Keratinocyte (primary cell): ENCODE measurements at regions not wholly inside any gene's neighbourhood (a gene's known extent, or its start where the extent isn't known, plus 50 kb on each side); places are given as distances from the start of the nearest gene placed in this dataset.
"Not testable (repeated sequence)": the region's sequence is repeated elsewhere in the genome, so short reads cannot be mapped to it uniquely, and the experiment has no call there.

ENCODE experiments used
- DNase-seq: peaks from one replicate; pipeline ENCODE4 v3.0.0-alpha.2; 2011; ENCODE audit warnings: low read depth, missing footprints, low spot score
- FAIRE-seq: peaks from 2 replicates; lab custom pipeline; 2011; peaks lifted over from hg19 to GRCh38; lab: Jason Lieb, UNC
- H2AFZ ChIP-seq: 2 replicates; pipeline ENCODE4 v1.6.0; 2012; ENCODE audit warnings: low read length, control low read depth, inconsistent platforms; ENCODE audit not compliant: control insufficient read depth
- H3K27ac ChIP-seq: 2 replicates; pipeline ENCODE4 v1.5.1; 2011; ENCODE audit warnings: low read length; ENCODE audit not compliant: control insufficient read depth, insufficient read depth
- H3K27me3 ChIP-seq: 3 replicates; pipeline ENCODE4 v1.6.0; 2011; ENCODE audit warnings: low read length; ENCODE audit not compliant: control insufficient read depth, insufficient read depth; ENCODE audit errors: extremely low read depth
- H3K36me3 ChIP-seq, 2 experiments: 2 replicates in 1 of 2; 3 replicates in 1 of 2; pipeline ENCODE4 v1.5.1; 2011; ENCODE audit warnings: low read length in 2 of 2, mild to moderate bottlenecking in 1 of 2; ENCODE audit not compliant: control insufficient read depth in 2 of 2, insufficient read depth in 2 of 2; ENCODE audit errors: extremely low read depth in 1 of 2
- H3K4me1 ChIP-seq: 3 replicates; pipeline ENCODE4 v1.5.1; 2011; ENCODE audit warnings: low read length; ENCODE audit not compliant: control insufficient read depth, insufficient read depth; ENCODE audit errors: extremely low read depth
- H3K4me2 ChIP-seq: 3 replicates; pipeline ENCODE4 v1.6.0; 2011; ENCODE audit warnings: low read depth, low read length; ENCODE audit not compliant: control insufficient read depth, insufficient read depth; ENCODE audit errors: extremely low read depth
- H3K4me3 ChIP-seq, 3 experiments: fragments of 200-600 bp in 1 of 3; sonication (generic) in 1 of 3; 2 replicates in 2 of 3; 3 replicates in 1 of 3; pipeline ENCODE4 v1.5.1; 2011 to 2016; ENCODE audit warnings: low read length in 3 of 3, mild to moderate bottlenecking in 3 of 3, control low read depth in 2 of 3, inconsistent platforms in 1 of 3, low read depth in 1 of 3, mixed read lengths in 1 of 3, mixed run types in 1 of 3, moderate library complexity in 1 of 3; ENCODE audit not compliant: control insufficient read depth in 2 of 3, insufficient read depth in 2 of 3; ENCODE audit errors: extremely low read depth in 1 of 3
- H3K79me2 ChIP-seq: 2 replicates; pipeline ENCODE4 v1.6.0; 2012; ENCODE audit warnings: low read length; ENCODE audit not compliant: control insufficient read depth, insufficient read depth
- H3K9ac ChIP-seq: 3 replicates; pipeline ENCODE4 v1.6.0; 2011; ENCODE audit warnings: low read length; ENCODE audit not compliant: control insufficient read depth, insufficient read depth; ENCODE audit errors: extremely low read depth
- H3K9me1 ChIP-seq: 3 replicates; pipeline ENCODE4 v1.6.0; 2011; ENCODE audit warnings: low read length; ENCODE audit not compliant: control insufficient read depth, insufficient read depth; ENCODE audit errors: extremely low read depth
- H3K9me3 ChIP-seq: 2 replicates; pipeline ENCODE4 v1.5.1; 2012; ENCODE audit warnings: low read depth, low read length; ENCODE audit not compliant: control insufficient read depth
- H4K20me1 ChIP-seq: 3 replicates; pipeline ENCODE4 v1.6.0; 2011; ENCODE audit warnings: low read length; ENCODE audit not compliant: control insufficient read depth, insufficient read depth; ENCODE audit errors: extremely low read depth
- EZH2 ChIP-seq: IDR thresholded peaks from one replicate; pipeline ENCODE4 v1.6.1; 2012; ENCODE audit warnings: inconsistent platforms, mild to moderate bottlenecking, low read length, moderate library complexity
- dilution Hi-C: fragments of 300-500 bp; cut with MboI; formaldehyde crosslinking; loops from one replicate; pipeline ENCODE4 v1.7.0; 2020; ENCODE audit warnings: low sequenced_read_pairs; ENCODE audit not compliant: extremely low pct_ligation_motif_present
- TF ChIP-seq, protein P1 (sequence below), 3 experiments: IDR thresholded peaks in 1 of 3; conservative IDR thresholded peaks in 1 of 3; optimal IDR thresholded peaks in 1 of 3; 2 replicates in 2 of 3; 3 replicates in 1 of 3; pipeline versions ENCODE3 to v1.5.1; 2011; ENCODE audit warnings: low read length in 3 of 3, mild to moderate bottlenecking in 3 of 3, moderate library complexity in 2 of 3, control low read depth in 1 of 3, inconsistent platforms in 1 of 3; ENCODE audit not compliant: insufficient read depth in 2 of 3; ENCODE audit errors: extremely low read depth in 1 of 3

DNA sequence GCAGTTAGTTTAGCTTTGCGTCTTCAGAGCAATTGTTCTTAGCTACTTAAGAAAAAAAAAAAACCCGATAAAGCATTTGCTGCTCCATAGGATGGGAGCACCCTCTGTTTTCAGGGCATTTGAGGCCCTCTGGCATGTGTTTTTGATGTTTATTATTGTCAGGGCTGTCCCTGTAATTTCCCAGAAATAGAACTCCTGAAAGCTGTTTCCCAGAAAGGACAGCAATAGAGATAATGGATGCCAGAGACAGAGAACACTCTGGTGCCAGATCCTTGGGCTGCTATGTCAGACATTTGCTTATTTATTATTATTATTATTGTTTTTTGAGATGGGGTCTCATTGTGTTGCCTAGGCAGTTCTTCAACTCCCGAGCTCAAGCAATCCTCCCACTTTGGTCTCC, 201.3 kb downstream of the ALG10 start:
- no peaks in the 10 kb centered on the region for H3K9me3 ChIP-seq
- dilution Hi-C loops = no loop called here

DNA sequence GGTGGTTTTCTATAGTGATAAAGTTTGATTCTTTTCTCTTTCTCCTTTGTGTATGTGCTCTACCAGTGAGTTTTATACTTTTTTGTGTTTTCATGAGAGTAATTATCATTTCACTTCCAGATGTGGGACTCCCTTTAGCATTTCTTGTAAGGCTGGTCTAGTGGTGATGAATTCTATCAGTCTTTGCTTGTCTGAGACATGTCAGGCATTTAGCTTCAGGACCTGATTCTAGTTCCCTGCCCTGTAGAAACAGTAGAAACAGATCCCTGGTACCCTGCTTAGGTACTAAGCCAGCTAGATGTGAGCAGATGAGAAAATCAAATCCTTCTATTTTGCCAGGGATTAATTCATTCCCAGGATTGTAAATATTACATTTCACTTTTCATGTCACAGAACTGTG, 203.7 kb downstream of the ALG10 start:
- DNase-seq, H3K9me3 ChIP-seq, FAIRE-seq, H3K36me3 ChIP-seq, H3K4me3 ChIP-seq, H4K20me1 ChIP-seq, H3K27ac ChIP-seq, H3K9ac ChIP-seq, H3K79me2 ChIP-seq, H3K9me1 ChIP-seq, dilution Hi-C loops, H3K27me3 ChIP-seq, H3K4me2 ChIP-seq, H2AFZ ChIP-seq, H3K4me1 ChIP-seq: not testable (repeated sequence)

More for the DNA sequence above, 201.3 kb downstream of the ALG10 start:
- H2AFZ ChIP-seq = no peak overlapping the region
- no peaks in the 10 kb centered on the region for H3K27me3 ChIP-seq
- no peak overlapping the region for H3K9ac ChIP-seq
- no peak overlapping the region for H3K4me3 ChIP-seq
- no peaks in the 10 kb centered on the region for H3K4me1 ChIP-seq
- no peaks in the 10 kb centered on the region for H3K36me3 ChIP-seq
- no peak for FAIRE-seq
- H4K20me1 ChIP-seq = no peaks in the 10 kb centered on the region
- H3K27ac ChIP-seq = no peak overlapping the region
- H3K4me2 ChIP-seq = no peak overlapping the region
- no peaks in the 10 kb centered on the region for H3K9me1 ChIP-seq
- no peaks in the 10 kb centered on the region for H3K79me2 ChIP-seq
- no peak for TF ChIP-seq EZH2
- TF ChIP-seq, protein P1, sequence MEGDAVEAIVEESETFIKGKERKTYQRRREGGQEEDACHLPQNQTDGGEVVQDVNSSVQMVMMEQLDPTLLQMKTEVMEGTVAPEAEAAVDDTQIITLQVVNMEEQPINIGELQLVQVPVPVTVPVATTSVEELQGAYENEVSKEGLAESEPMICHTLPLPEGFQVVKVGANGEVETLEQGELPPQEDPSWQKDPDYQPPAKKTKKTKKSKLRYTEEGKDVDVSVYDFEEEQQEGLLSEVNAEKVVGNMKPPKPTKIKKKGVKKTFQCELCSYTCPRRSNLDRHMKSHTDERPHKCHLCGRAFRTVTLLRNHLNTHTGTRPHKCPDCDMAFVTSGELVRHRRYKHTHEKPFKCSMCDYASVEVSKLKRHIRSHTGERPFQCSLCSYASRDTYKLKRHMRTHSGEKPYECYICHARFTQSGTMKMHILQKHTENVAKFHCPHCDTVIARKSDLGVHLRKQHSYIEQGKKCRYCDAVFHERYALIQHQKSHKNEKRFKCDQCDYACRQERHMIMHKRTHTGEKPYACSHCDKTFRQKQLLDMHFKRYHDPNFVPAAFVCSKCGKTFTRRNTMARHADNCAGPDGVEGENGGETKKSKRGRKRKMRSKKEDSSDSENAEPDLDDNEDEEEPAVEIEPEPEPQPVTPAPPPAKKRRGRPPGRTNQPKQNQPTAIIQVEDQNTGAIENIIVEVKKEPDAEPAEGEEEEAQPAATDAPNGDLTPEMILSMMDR (optimal IDR thresholded peaks at IDR 0.05 in 1 of 3, IDR thresholded peaks at IDR 0.05 in 1 of 3, conservative IDR thresholded peaks at IDR 0.05 in 1 of 3; ENCODE audit: extremely low read depth in 1 of 3, insufficient read depth in 2 of 3, low read length in 3 of 3) = no peak
- no peak for DNase-seq

DNA sequence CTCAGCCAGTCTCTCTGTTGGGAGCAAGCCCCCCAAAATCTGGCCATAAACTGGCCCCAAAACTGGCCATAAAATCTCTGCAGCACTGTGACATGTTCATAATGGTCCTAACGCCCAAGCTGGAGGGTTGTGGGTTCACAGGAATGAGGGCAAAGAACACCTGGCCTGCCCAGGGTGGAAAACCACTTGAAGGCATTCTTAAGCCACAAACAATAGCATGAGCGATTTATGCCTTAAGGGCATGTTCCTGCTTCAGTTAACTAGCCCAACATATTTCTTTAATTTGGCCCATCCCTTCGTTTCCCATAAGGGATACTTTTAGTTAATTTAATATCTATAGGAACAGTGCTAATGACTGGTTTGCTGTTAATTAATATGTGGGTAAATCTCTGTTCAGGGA, 205.8 kb downstream of the ALG10 start:
- H3K9ac ChIP-seq, H3K27ac ChIP-seq, FAIRE-seq, H3K9me1 ChIP-seq, H3K36me3 ChIP-seq, H3K9me3 ChIP-seq, H3K27me3 ChIP-seq, H3K4me3 ChIP-seq, H2AFZ ChIP-seq, H3K79me2 ChIP-seq, dilution Hi-C loops, H4K20me1 ChIP-seq, H3K4me1 ChIP-seq, H3K4me2 ChIP-seq, DNase-seq: not testable (repeated sequence)

DNA sequence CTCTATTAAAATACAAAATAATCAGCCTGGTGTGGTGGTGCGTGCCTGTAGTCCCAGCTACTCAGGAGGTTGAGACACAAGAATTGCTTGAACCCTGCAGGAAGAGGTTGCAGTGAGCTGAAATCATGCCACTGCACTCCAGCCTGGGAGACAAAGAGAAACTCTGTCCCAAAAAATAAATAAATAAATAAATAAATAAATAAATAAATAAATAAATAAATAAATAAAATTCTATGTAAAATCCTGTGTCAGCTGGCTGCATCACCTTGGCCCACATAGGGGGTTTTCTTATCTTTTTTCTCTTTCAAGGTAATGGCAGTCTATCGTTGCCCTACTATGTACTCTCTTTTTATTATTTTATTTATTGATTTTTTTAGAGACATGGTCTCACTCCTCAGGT, 206.7 kb downstream of the ALG10 start:
- H3K79me2 ChIP-seq, H3K9me3 ChIP-seq, H3K27ac ChIP-seq, H3K4me2 ChIP-seq, H3K9ac ChIP-seq, H3K27me3 ChIP-seq, H3K4me1 ChIP-seq, H3K9me1 ChIP-seq, DNase-seq, H4K20me1 ChIP-seq, H2AFZ ChIP-seq, FAIRE-seq, dilution Hi-C loops, H3K36me3 ChIP-seq, H3K4me3 ChIP-seq: not testable (repeated sequence)
